Endodermal cell (in vitro differentiated cells): ENCODE measurements at regions not wholly inside any gene's neighbourhood (a gene's known extent, or its start where the extent isn't known, plus 50 kb on each side); places are given as distances from the start of the nearest gene placed in this dataset.

Source experiments
- DNase-seq: peaks from one replicate; pipeline ENCODE4 v3.0.0-alpha.2; 2017
- H3K27ac ChIP-seq: 2 replicates; pipeline ENCODE4 v1.5.1; 2013; ENCODE audit warnings: mild to moderate bottlenecking, low read depth, low read length, moderate library complexity
- H3K27me3 ChIP-seq: 2 replicates; pipeline ENCODE4 v1.6.1; 2013; ENCODE audit warnings: mild to moderate bottlenecking, low read length, moderate library complexity; ENCODE audit not compliant: insufficient read depth, control insufficient read depth, poor library complexity, severe bottlenecking
- H3K36me3 ChIP-seq: 2 replicates; pipeline ENCODE4 v1.7.0; 2013; ENCODE audit warnings: mild to moderate bottlenecking, low read length, moderate library complexity; ENCODE audit not compliant: control insufficient read depth, insufficient read depth
- H3K4me1 ChIP-seq: one replicate; pipeline ENCODE4 v1.7.0; 2013; ENCODE audit warnings: low read length; ENCODE audit not compliant: control insufficient read depth, insufficient read depth
- H3K4me3 ChIP-seq: 2 replicates; pipeline ENCODE4 v1.5.1; 2013; ENCODE audit warnings: mild to moderate bottlenecking, low read length, moderate library complexity
- H3K9ac ChIP-seq: 2 replicates; pipeline ENCODE4 v1.6.1; 2013; ENCODE audit warnings: mild to moderate bottlenecking, low read length, moderate library complexity; ENCODE audit not compliant: poor library complexity, severe bottlenecking; ENCODE audit errors: extremely low read depth
- H3K9me3 ChIP-seq: 2 replicates; pipeline ENCODE4 v1.6.1; 2013; ENCODE audit warnings: mild to moderate bottlenecking, low read length, moderate library complexity; ENCODE audit not compliant: control insufficient read depth
- H3K27ac Mint-ChIP-seq: 2 replicates; pipeline ENCODE4 v1.8.0; 2020; ENCODE audit warnings: mixed read lengths
- H3K27me3 Mint-ChIP-seq: 2 replicates; pipeline ENCODE4 v1.8.0; 2021; ENCODE audit warnings: mild to moderate bottlenecking, mixed read lengths; ENCODE audit not compliant: insufficient read depth
- H3K36me3 Mint-ChIP-seq: 2 replicates; pipeline ENCODE4 v1.8.0; 2020; ENCODE audit warnings: low read depth, mixed read lengths
- H3K4me1 Mint-ChIP-seq: 2 replicates; pipeline ENCODE4 v1.8.0; 2020; ENCODE audit warnings: mixed read lengths
- H3K4me3 Mint-ChIP-seq: 2 replicates; pipeline ENCODE4 v1.8.0; 2020; ENCODE audit warnings: mild to moderate bottlenecking, moderate library complexity, mixed read lengths
- H3K9me3 Mint-ChIP-seq: 2 replicates; pipeline ENCODE4 v1.8.0; 2020; ENCODE audit warnings: mild to moderate bottlenecking, mixed read lengths
- CTCF ChIP-seq: fragments of 200-600 bp; sonication (generic); conservative IDR thresholded peaks from 2 replicates; pipeline ENCODE4 v1.5.0; 2021; ENCODE audit warnings: antibody characterized with exemption, mild to moderate bottlenecking
- WGBS, 2 experiments: methylation state at CpG; one replicate each; pipeline versions ENCODE4 v1.1.5 to v1.1.7; 2013; ENCODE audit warnings: missing lambda C conversion rate in 2 of 2, mixed read lengths in 1 of 2; ENCODE audit not compliant: insufficient coverage in 1 of 2, insufficient read length in 1 of 2; 5-methylcytosine and 5-hydroxymethylcytosine counted together

GRCh38 chr15:38665586-38666305 is 101.1 kb upstream of the RASGRP1 start:
- Mint-ChIP-seq H3K27ac (no peak overlapping the region), H3K4me3 (no peak overlapping the region), H3K4me1 (peaks cover 49% of the 10 kb centered on the region), H3K36me3 (no peaks in the 10 kb centered on the region), H3K9me3 (no peaks in the 10 kb centered on the region), H3K27me3 (peaks cover 17% of the 10 kb centered on the region)
- Histone ChIP-seq H3K27ac (no peak overlapping the region), H3K27me3 (no peaks in the 10 kb centered on the region), H3K36me3 (no peaks in the 10 kb centered on the region), H3K4me3 (no peak overlapping the region), H3K4me1 (peaks cover 9% of the 10 kb centered on the region), H3K9ac (no peak overlapping the region), H3K9me3 (no peaks in the 10 kb centered on the region)
- TF ChIP-seq CTCF = no peak
- 90% methylated on average over 2 to 3 of the region's 3 CpGs for WGBS, 2 experiments
- no peak for DNase-seq

GRCh38 chr15:38666865-38667510 is 102.4 kb upstream of the RASGRP1 start:
- H3K9me3 ChIP-seq = no peaks in the 10 kb centered on the region
- peaks cover 9% of the 10 kb centered on the region for H3K4me1 ChIP-seq
- Mint-ChIP-seq H3K27me3 (peaks cover 11% of the 10 kb centered on the region), H3K4me1 (peaks cover 56% of the 10 kb centered on the region), H3K36me3 (no peaks in the 10 kb centered on the region), H3K9me3 (no peaks in the 10 kb centered on the region), H3K4me3 (no peak overlapping the region), H3K27ac (no peak overlapping the region)
- no peak overlapping the region for H3K27ac ChIP-seq
- no peaks in the 10 kb centered on the region for H3K36me3 ChIP-seq
- 18 to 32% methylated on average over 3 to 4 of the region's 4 CpGs for WGBS, 2 experiments
- TF ChIP-seq CTCF = no peak
- no peaks in the 10 kb centered on the region for H3K27me3 ChIP-seq
- no peak overlapping the region for H3K9ac ChIP-seq
- H3K4me3 ChIP-seq = no peak overlapping the region
- DNase-seq = no peak

- no peak overlapping the region for H3K27ac Mint-ChIP-seq
- peaks cover 6% of the 10 kb centered on the region for H3K4me1 ChIP-seq
- H3K4me3 Mint-ChIP-seq = no peak overlapping the region
- 83 to 94% methylated on average over 4 to 5 of the region's 5 CpGs for WGBS, 2 experiments
- H3K9me3 Mint-ChIP-seq = no peaks in the 10 kb centered on the region
- no peaks in the 10 kb centered on the region for H3K36me3 Mint-ChIP-seq
- H3K27ac ChIP-seq = peak overlapping the region; percentile 28
- DNase-seq = no peak
- H3K36me3 ChIP-seq = no peaks in the 10 kb centered on the region
- H3K9ac ChIP-seq = no peak overlapping the region
- TF ChIP-seq CTCF = no peak
- H3K4me3 ChIP-seq = no peak overlapping the region
- H3K9me3 ChIP-seq = no peaks in the 10 kb centered on the region
- H3K27me3 Mint-ChIP-seq = peaks cover 9% of the 10 kb centered on the region
- H3K4me1 Mint-ChIP-seq = peaks cover 65% of the 10 kb centered on the region
- no peaks in the 10 kb centered on the region for H3K27me3 ChIP-seq
These were observed 103.6 kb upstream of the RASGRP1 start for GRCh38 chr15:38667890-38668850.
